ENCODE measurements at regions not wholly inside any gene's neighbourhood (a gene's known extent, or its start where the extent isn't known, plus 50 kb on each side); places are given as distances from the start of the nearest gene placed in this dataset.
"Not testable (repeated sequence)": the region's sequence is repeated elsewhere in the genome, so short reads cannot be mapped to it uniquely, and the experiment has no call there.

DNA sequence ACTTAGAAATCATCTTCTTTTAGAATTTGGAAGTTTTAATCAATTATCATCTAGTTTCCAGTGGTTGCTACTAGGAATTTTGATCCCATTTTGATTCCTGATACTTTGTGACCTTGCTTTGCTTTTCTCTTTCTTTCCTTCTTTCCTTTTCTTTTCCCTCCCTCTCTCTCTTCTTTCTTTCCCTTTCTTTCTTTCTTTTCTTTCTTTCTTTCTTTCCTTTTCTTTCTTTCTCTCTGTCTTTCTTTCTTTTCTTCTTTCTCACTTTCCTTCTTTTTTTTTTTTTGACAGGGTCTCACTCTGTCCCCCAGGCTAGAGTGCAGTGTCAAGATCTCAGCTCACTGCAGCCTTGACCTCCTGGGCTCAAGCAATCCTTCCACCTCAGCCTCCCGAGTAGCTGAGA is 81.5 kb upstream of the OSBPL8 start:
- DNase-seq (ENCODE audit: low spot score in 2 of 2) (no peak), ATAC-seq (ENCODE audit: low read depth) (no peak)
- peaks cover 5% of the 10 kb centered on the region for H3K27me3 Mint-ChIP-seq
- no peaks in the 10 kb centered on the region for H3K4me1 Mint-ChIP-seq
- no peak overlapping the region for H3K27ac Mint-ChIP-seq
- H3K4me3 Mint-ChIP-seq, result no peak overlapping the region
- no peaks in the 10 kb centered on the region for H3K36me3 Mint-ChIP-seq
- H3K9me3 Mint-ChIP-seq, result no peaks in the 10 kb centered on the region

- H3K4me3 Mint-ChIP-seq, result no peak overlapping the region
- no peaks in the 10 kb centered on the region for H3K36me3 Mint-ChIP-seq
- no peaks in the 10 kb centered on the region for H3K9me3 Mint-ChIP-seq
- DNase-seq (ENCODE audit: low spot score in 2 of 2) (no peak), ATAC-seq (ENCODE audit: low read depth) (no peak)
- H3K27ac Mint-ChIP-seq, result no peak overlapping the region
- no peaks in the 10 kb centered on the region for H3K4me1 Mint-ChIP-seq
- H3K27me3 Mint-ChIP-seq, result peaks cover 4% of the 10 kb centered on the region
These were observed 82.4 kb upstream of the OSBPL8 start for GRCh38 chr12:76641961-76642360.

DNA sequence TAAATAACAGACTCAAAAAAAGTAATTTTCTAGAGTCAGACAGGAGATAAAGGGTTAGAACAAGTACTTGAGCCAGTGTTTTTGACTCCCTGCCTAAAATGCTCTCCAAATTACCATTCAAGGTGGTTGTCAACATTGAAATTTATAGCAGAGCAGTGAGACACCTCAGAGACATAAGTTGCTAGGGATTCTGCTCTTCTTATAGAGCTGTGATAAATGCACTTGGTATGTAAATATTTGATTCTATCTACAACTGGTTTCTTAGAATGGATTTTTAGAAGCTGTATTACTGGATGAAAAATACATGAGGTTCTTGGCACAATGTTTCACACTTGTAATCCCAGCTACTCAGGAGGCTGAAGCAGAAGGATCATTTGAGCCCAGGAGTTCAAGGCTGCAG is 83.9 kb upstream of the OSBPL8 start:
- Mint-ChIP-seq H3K27me3 (peaks cover 4% of the 10 kb centered on the region), H3K27ac (no peak overlapping the region), H3K36me3 (no peaks in the 10 kb centered on the region), H3K4me3 (no peak overlapping the region), H3K9me3 (no peaks in the 10 kb centered on the region), H3K4me1 (no peaks in the 10 kb centered on the region)
- no peak for ATAC-seq (ENCODE audit: low read depth)
- DNase-seq (ENCODE audit: low spot score in 2 of 2), result no peak

- no peaks in the 10 kb centered on the region for H3K36me3 Mint-ChIP-seq
- no peak overlapping the region for H3K27ac Mint-ChIP-seq
- H3K27me3 Mint-ChIP-seq, result peaks cover 4% of the 10 kb centered on the region
- no peak overlapping the region for H3K4me3 Mint-ChIP-seq
- ATAC-seq (ENCODE audit: low read depth) (no peak), DNase-seq (ENCODE audit: low spot score in 2 of 2) (no peak)
- no peaks in the 10 kb centered on the region for H3K9me3 Mint-ChIP-seq
- H3K4me1 Mint-ChIP-seq, result no peaks in the 10 kb centered on the region
These were observed 85.4 kb upstream of the OSBPL8 start for GRCh38 chr12:76644950-76645349.

- ATAC-seq (ENCODE audit: low read depth), result no peak
- H3K4me3 Mint-ChIP-seq, result no peak overlapping the region
- no peak overlapping the region for H3K27ac Mint-ChIP-seq
- DNase-seq (ENCODE audit: low spot score in 2 of 2), result no peak
- no peaks in the 10 kb centered on the region for H3K4me1 Mint-ChIP-seq
- no peaks in the 10 kb centered on the region for H3K36me3 Mint-ChIP-seq
- no peaks in the 10 kb centered on the region for H3K9me3 Mint-ChIP-seq
- peaks cover 4% of the 10 kb centered on the region for H3K27me3 Mint-ChIP-seq
These were observed 86.4 kb upstream of the OSBPL8 start for GRCh38 chr12:76645934-76646333.

- H3K27me3 Mint-ChIP-seq, result peaks cover 4% of the 10 kb centered on the region
- H3K9me3 Mint-ChIP-seq, result no peaks in the 10 kb centered on the region
- no peak for ATAC-seq (ENCODE audit: low read depth)
- no peak overlapping the region for H3K27ac Mint-ChIP-seq
- H3K4me1 Mint-ChIP-seq, result no peaks in the 10 kb centered on the region
- no peak overlapping the region for H3K4me3 Mint-ChIP-seq
- no peak for DNase-seq (ENCODE audit: low spot score in 2 of 2)
- no peaks in the 10 kb centered on the region for H3K36me3 Mint-ChIP-seq
These were observed 86.8 kb upstream of the OSBPL8 start for GRCh38 chr12:76646366-76646765.

DNA sequence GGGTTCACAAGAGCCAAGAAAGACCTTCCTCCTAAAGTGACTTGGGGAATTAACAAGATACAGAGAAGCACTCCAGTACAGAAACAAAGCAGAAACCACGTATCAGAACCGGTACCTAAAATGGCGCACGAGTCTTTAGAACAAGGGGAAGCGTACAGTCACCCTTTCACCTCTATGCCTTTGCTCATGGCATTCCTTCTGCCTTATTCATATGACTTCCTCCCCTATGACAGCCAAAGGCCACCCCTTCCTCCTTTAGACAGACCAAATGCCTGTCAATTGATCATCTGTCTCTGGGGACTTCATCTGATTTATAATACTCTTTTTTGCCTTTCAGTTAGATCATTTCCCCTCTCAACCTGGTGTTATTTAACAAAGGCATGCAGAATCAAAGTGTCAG is 89.5 kb upstream of the OSBPL8 start:
- H3K4me3 Mint-ChIP-seq, result no peak overlapping the region
- no peaks in the 10 kb centered on the region for H3K9me3 Mint-ChIP-seq
- no peaks in the 10 kb centered on the region for H3K4me1 Mint-ChIP-seq
- no peak for ATAC-seq (ENCODE audit: low read depth)
- H3K27me3 Mint-ChIP-seq, result peaks cover 1% of the 10 kb centered on the region
- no peaks in the 10 kb centered on the region for H3K36me3 Mint-ChIP-seq
- no peak for DNase-seq (ENCODE audit: low spot score in 2 of 2)
- H3K27ac Mint-ChIP-seq, result no peak overlapping the region

DNA sequence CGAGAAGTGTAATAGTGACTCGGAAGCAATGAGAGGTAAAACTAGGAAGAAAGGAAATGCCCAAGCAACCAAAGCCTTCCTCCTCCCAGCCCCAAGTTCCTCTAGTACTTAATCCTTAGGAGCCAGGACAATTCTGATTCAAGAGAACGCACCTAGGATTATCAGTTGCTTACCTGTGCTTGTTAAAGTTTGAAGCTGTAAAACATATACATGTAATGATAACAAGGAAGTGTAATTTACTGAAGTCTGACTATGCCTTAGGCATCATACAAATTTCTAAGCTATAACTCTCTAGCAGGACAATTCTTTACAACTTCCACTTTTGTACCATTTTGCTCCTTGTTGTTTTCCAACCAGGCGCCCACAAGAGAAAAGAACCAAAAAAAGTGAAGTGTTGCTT is 92.8 kb upstream of the OSBPL8 start:
- Mint-ChIP-seq H3K36me3 (no peaks in the 10 kb centered on the region), H3K27me3 (peaks cover 2% of the 10 kb centered on the region)

GRCh38 chr12:76653342-76653741 is 93.8 kb upstream of the OSBPL8 start:
- Mint-ChIP-seq H3K4me3 (no peak overlapping the region), H3K27ac (no peak overlapping the region), H3K4me1 (no peaks in the 10 kb centered on the region), H3K27me3 (peaks cover 2% of the 10 kb centered on the region), H3K36me3 (no peaks in the 10 kb centered on the region), H3K9me3 (peaks cover 1% of the 10 kb centered on the region)
- DNase-seq (ENCODE audit: low spot score in 2 of 2) (no peak), ATAC-seq (ENCODE audit: low read depth) (no peak)

More for the DNA sequence above, 92.8 kb upstream of the OSBPL8 start:
- no peak overlapping the region for H3K27ac Mint-ChIP-seq
- peaks cover 1% of the 10 kb centered on the region for H3K9me3 Mint-ChIP-seq
- no peak for DNase-seq (ENCODE audit: low spot score in 2 of 2)
- ATAC-seq (ENCODE audit: low read depth), result no peak
- H3K4me3 Mint-ChIP-seq, result no peak overlapping the region
- H3K4me1 Mint-ChIP-seq, result no peaks in the 10 kb centered on the region

DNA sequence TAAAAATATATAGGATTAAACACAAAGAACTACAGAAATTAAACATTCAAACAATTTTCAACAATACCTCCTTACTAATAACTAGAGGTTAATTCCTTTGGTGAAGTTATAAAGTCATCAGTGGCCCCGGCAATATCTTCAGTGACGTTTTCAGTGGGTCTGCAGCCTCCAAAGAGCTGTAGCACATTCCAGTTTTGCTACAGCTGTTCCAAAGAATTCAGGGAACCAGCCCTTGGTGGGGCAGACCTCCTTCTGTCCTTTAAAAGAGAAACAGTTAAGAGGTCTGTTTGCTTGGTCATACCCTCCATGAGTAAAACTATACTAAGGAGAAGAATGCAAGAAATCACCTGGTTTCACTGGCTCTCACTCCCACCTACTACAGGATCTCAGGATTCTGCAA is 99.2 kb upstream of the ZDHHC17 start:
- DNase-seq (ENCODE audit: low spot score in 2 of 2) (no peak), ATAC-seq (ENCODE audit: low read depth) (no peak)
- Mint-ChIP-seq H3K27me3 (peaks cover 10% of the 10 kb centered on the region), H3K4me3 (no peak overlapping the region), H3K9me3 (no peaks in the 10 kb centered on the region), H3K36me3 (no peaks in the 10 kb centered on the region), H3K27ac (no peak overlapping the region), H3K4me1 (peaks cover 7% of the 10 kb centered on the region)

GRCh38 chr12:76666290-76666835 is 97.6 kb upstream of the ZDHHC17 start:
- no peak for DNase-seq (ENCODE audit: low spot score in 2 of 2)
- H3K27me3 Mint-ChIP-seq, result peaks cover 10% of the 10 kb centered on the region
- H3K36me3 Mint-ChIP-seq, result no peaks in the 10 kb centered on the region
- H3K4me1 Mint-ChIP-seq, result peaks cover 7% of the 10 kb centered on the region
- peak overlapping the region; percentile 37 for H3K27ac Mint-ChIP-seq
- ATAC-seq (ENCODE audit: low read depth), result no peak
- no peaks in the 10 kb centered on the region for H3K9me3 Mint-ChIP-seq
- no peak overlapping the region for H3K4me3 Mint-ChIP-seq

GRCh38 chr12:76669981-76670380 is 93.9 kb upstream of the ZDHHC17 start:
- Mint-ChIP-seq H3K36me3 (no peaks in the 10 kb centered on the region), H3K4me1 (peaks cover 7% of the 10 kb centered on the region), H3K4me3 (no peak overlapping the region), H3K27me3 (peaks cover 6% of the 10 kb centered on the region), H3K9me3 (peaks cover 2% of the 10 kb centered on the region), H3K27ac (no peak overlapping the region)
- DNase-seq (ENCODE audit: low spot score in 2 of 2), result no peak
- no peak for ATAC-seq (ENCODE audit: low read depth)

- Mint-ChIP-seq H3K4me1 (peaks cover 3% of the 10 kb centered on the region), H3K27ac (no peak overlapping the region), H3K27me3 (peaks cover 4% of the 10 kb centered on the region), H3K9me3 (peaks cover 2% of the 10 kb centered on the region), H3K36me3 (no peaks in the 10 kb centered on the region), H3K4me3 (no peak overlapping the region)
- DNase-seq (ENCODE audit: low spot score in 2 of 2) (no peak), ATAC-seq (ENCODE audit: low read depth) (no peak)
These were observed 93.1 kb upstream of the ZDHHC17 start for GRCh38 chr12:76670776-76671175.

DNA sequence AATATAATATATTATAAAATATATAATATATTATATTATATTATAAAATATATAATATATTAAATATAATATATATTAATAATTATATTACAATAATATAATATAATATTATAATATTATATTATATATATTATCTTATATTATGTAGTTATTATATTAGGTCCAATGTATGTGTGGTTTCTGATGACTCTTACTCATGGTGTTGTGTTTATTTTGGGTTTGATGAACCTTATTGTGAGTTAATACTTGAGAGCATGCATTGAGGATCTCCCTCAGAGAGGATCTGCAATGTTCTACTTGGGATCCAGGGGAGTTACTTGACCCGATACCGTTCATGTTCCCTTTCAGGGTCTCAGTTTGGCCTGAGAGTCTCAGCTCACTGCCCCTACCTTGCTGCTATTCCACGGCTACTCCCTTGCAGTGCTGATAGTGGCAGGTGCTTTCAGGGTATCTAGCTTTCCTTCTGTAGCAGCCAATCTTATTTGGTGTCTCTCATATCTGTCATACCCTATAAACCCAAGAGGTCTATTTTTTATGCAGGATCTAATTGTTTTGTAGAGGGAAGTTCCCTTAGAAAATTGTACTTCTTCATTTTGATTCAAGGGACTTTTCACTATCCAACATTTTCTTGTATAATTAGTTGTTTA is 89.1 kb upstream of the ZDHHC17 start:
- peaks cover 5% of the 10 kb centered on the region for H3K27me3 Mint-ChIP-seq
- DNase-seq (ENCODE audit: low spot score in 2 of 2) (no peak), ATAC-seq (ENCODE audit: low read depth) (no peak)
- H3K27ac Mint-ChIP-seq, result no peak overlapping the region
- H3K36me3 Mint-ChIP-seq, result no peaks in the 10 kb centered on the region
- no peak overlapping the region for H3K4me3 Mint-ChIP-seq
- H3K9me3 Mint-ChIP-seq, result peaks cover 2% of the 10 kb centered on the region
- H3K4me1 Mint-ChIP-seq, result no peaks in the 10 kb centered on the region

- not testable (repeated sequence) for H3K27me3 Mint-ChIP-seq; H3K4me3 Mint-ChIP-seq; H3K36me3 Mint-ChIP-seq; H3K9me3 Mint-ChIP-seq; ATAC-seq (ENCODE audit: low read depth); H3K4me1 Mint-ChIP-seq; DNase-seq (ENCODE audit: low spot score in 2 of 2); H3K27ac Mint-ChIP-seq
These were observed 87.7 kb upstream of the ZDHHC17 start for GRCh38 chr12:76676261-76676660.

Data from memory B cell (primary cell).